Dermis blood vessel endothelial cell (primary cell): ENCODE measurements at regions not wholly inside any gene's neighbourhood (a gene's known extent, or its start where the extent isn't known, plus 50 kb on each side); places are given as distances from the start of the nearest gene placed in this dataset.

Experiments
- DNase-seq: peaks from one replicate; pipeline ENCODE4 v3.0.0; 2010

- no peak for DNase-seq
Observed at GRCh38 chr9:84393266-84393950, 52.9 kb upstream of the SLC28A3 start.

GRCh38 chr9:84394036-84394435 lies 53.5 kb upstream of the SLC28A3 start:
- no peak for DNase-seq

- DNase-seq: peak; percentile 85
Observed at GRCh38 chr9:84397151-84397728, 56.7 kb upstream of the SLC28A3 start.

GRCh38 chr9:84397822-84398221 lies 57.3 kb upstream of the SLC28A3 start:
- peak; percentile 79 for DNase-seq

GRCh38 chr9:84402517-84402916 lies 62.0 kb upstream of the SLC28A3 start:
- no peak for DNase-seq

GRCh38 chr9:84403288-84403687 lies 62.7 kb upstream of the SLC28A3 start:
- no peak for DNase-seq

GRCh38 chr9:84404095-84404686 lies 63.6 kb upstream of the SLC28A3 start:
- DNase-seq: peak; percentile 46

- no peak for DNase-seq
Observed at GRCh38 chr9:84405667-84406066, 65.1 kb upstream of the SLC28A3 start.

- no peak for DNase-seq
Observed at GRCh38 chr9:84408416-84408815, 67.9 kb upstream of the SLC28A3 start.

GRCh38 chr9:84411683-84412267 lies 71.2 kb upstream of the SLC28A3 start:
- no peak for DNase-seq

- no peak for DNase-seq
Observed at GRCh38 chr9:84412654-84413053, 72.1 kb upstream of the SLC28A3 start.

GRCh38 chr9:84413301-84413700 lies 72.7 kb upstream of the SLC28A3 start:
- no peak for DNase-seq

GRCh38 chr9:84419031-84419602 lies 78.6 kb upstream of the SLC28A3 start:
- DNase-seq: no peak

GRCh38 chr9:84424931-84425330 lies 84.4 kb upstream of the SLC28A3 start:
- DNase-seq: no peak

GRCh38 chr9:84432746-84433145 lies 92.2 kb upstream of the SLC28A3 start:
- no peak for DNase-seq

GRCh38 chr9:84435902-84436301 lies 95.3 kb upstream of the SLC28A3 start:
- no peak for DNase-seq

- no peak for DNase-seq
Observed at GRCh38 chr9:84436386-84437109, 96.0 kb upstream of the SLC28A3 start.

- DNase-seq: no peak
Observed at GRCh38 chr9:84438391-84438790, 97.8 kb upstream of the SLC28A3 start.

- no peak for DNase-seq
Observed at GRCh38 chr9:84439250-84439649, 98.7 kb upstream of the SLC28A3 start.

GRCh38 chr9:84442712-84443111 lies 102.2 kb upstream of the SLC28A3 start:
- DNase-seq: no peak

- DNase-seq: no peak
Observed at GRCh38 chr9:84445737-84446136, 105.2 kb upstream of the SLC28A3 start.

- DNase-seq: no peak
Observed at GRCh38 chr9:84447305-84447704, 106.7 kb upstream of the SLC28A3 start.

- DNase-seq: no peak
Observed at GRCh38 chr9:84450029-84450428, 109.5 kb upstream of the SLC28A3 start.
